GM23248 (cell line): ENCODE measurements at regions not wholly inside any gene's neighbourhood (a gene's known extent, or its start where the extent isn't known, plus 50 kb on each side); places are given as distances from the start of the nearest gene placed in this dataset.

Experiments
- DNase-seq: peaks from one replicate; pipeline ENCODE4 v3.0.0-alpha.2; 2015
- H2AFZ ChIP-seq: fragments of 200-600 bp; sonication (generic); 2 replicates; pipeline ENCODE4 v1.6.1; 2016; ENCODE audit warnings: antibody characterized with exemption
- H3F3A ChIP-seq: fragments of 200-600 bp; sonication (generic); 2 replicates; pipeline ENCODE4 v1.6.1; 2016; ENCODE audit warnings: mild to moderate bottlenecking, antibody characterized with exemption, mixed run types; ENCODE audit not compliant: insufficient read depth
- H3K27ac ChIP-seq: fragments of 200-600 bp; sonication (generic); 2 replicates; pipeline ENCODE4 v1.5.1; 2016; ENCODE audit warnings: mild to moderate bottlenecking
- H3K27me3 ChIP-seq: fragments of 200-600 bp; sonication (generic); replicated peaks from 2 replicates; pipeline ENCODE4 v1.6.1; 2016; ENCODE audit warnings: mild to moderate bottlenecking; ENCODE audit not compliant: insufficient read depth
- H3K36me3 ChIP-seq: fragments of 200-600 bp; sonication (generic); 2 replicates; pipeline ENCODE4 v1.6.1; 2016; ENCODE audit warnings: low read depth, mild to moderate bottlenecking
- H3K4me1 ChIP-seq: fragments of 200-600 bp; sonication (generic); 2 replicates; pipeline ENCODE4 v1.6.1; 2016; ENCODE audit warnings: mild to moderate bottlenecking; ENCODE audit not compliant: insufficient read depth
- H3K4me2 ChIP-seq: fragments of 200-600 bp; sonication (generic); one replicate; pipeline ENCODE4 v1.6.1; 2016; ENCODE audit warnings: mild to moderate bottlenecking; ENCODE audit not compliant: unreplicated experiment
- H3K4me3 ChIP-seq: fragments of 200-600 bp; sonication (generic); 2 replicates; pipeline ENCODE4 v1.5.1; 2016; ENCODE audit warnings: mild to moderate bottlenecking
- H3K79me2 ChIP-seq: fragments of 200-600 bp; sonication (generic); 2 replicates; pipeline ENCODE4 v1.6.1; 2016; ENCODE audit warnings: mild to moderate bottlenecking; ENCODE audit not compliant: insufficient read depth
- H3K9ac ChIP-seq: fragments of 200-600 bp; sonication (generic); 2 replicates; pipeline ENCODE4 v1.6.1; 2016; ENCODE audit warnings: mild to moderate bottlenecking
- H3K9me2 ChIP-seq: fragments of 200-600 bp; sonication (generic); 2 replicates; pipeline ENCODE4 v1.6.1; 2016; ENCODE audit warnings: mixed run types, mild to moderate bottlenecking, moderate library complexity; ENCODE audit not compliant: insufficient read depth
- H3K9me3 ChIP-seq: fragments of 200-600 bp; sonication (generic); one replicate; pipeline ENCODE4 v1.6.1; 2017; ENCODE audit warnings: low read depth
- H4K20me1 ChIP-seq: fragments of 200-600 bp; sonication (generic); 2 replicates; pipeline ENCODE4 v1.6.0; 2016; ENCODE audit not compliant: insufficient read depth
- EZH2 ChIP-seq: fragments of 200-600 bp; sonication (generic); IDR thresholded peaks from 2 replicates; pipeline ENCODE4 v1.6.1; 2018; ENCODE audit warnings: antibody characterized with exemption, mild to moderate bottlenecking; ENCODE audit not compliant: insufficient read depth, poor library complexity, severe bottlenecking
- EZH2phosphoT487 ChIP-seq: fragments of 200-600 bp; sonication (generic); IDR thresholded peaks from 2 replicates; pipeline ENCODE4 v1.6.1; 2018; ENCODE audit warnings: antibody characterized with exemption, moderate library complexity, mild to moderate bottlenecking, low read depth; ENCODE audit not compliant: insufficient read depth
- WGBS, 2 experiments: methylation state at CpG; one replicate each; pipeline ENCODE4 v1.1.6; 2015 to 2017; ENCODE audit warnings: low lambda C conversion rate in 2 of 2, low coverage in 1 of 2; ENCODE audit errors: missing lambda C conversion rate in 2 of 2; 5-methylcytosine and 5-hydroxymethylcytosine counted together
- in situ Hi-C: fragments of 300-500 bp; cut with MboI; formaldehyde crosslinking; loops from 2 replicates; pipeline ENCODE4 v1.15.0; 2020

DNA sequence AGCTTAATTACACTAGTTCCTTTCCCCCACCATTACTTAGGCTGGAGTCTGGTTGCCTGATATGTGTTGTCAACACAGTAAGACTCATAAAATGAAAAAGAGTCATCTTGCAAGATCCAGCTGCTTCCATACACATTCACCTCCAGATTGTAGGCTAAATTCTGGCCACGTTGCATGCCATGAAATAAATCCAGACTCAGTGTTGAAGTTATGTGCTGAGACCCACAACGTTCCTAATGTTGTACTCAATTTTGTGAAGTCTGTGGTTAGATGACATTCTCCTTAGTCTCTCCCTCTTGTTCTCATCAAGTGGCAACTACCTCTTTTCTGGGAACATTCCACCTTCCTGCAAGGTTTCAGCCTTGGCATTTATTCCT lies 212.3 kb downstream of the LMBRD1 start:
- WGBS, 2 experiments = 0% methylated on average over 2 of the region's 2 CpGs
- no peaks in the 10 kb centered on the region for H3K9me3 ChIP-seq
- no peaks in the 10 kb centered on the region for H3K4me1 ChIP-seq
- no peaks in the 10 kb centered on the region for H3K9me2 ChIP-seq
- no peaks in the 10 kb centered on the region for H3K36me3 ChIP-seq
- no peaks in the 10 kb centered on the region for H3K27me3 ChIP-seq
- H3F3A ChIP-seq = no peaks in the 10 kb centered on the region
- no peaks in the 10 kb centered on the region for H4K20me1 ChIP-seq
- no peak overlapping the region for H3K27ac ChIP-seq
- H3K79me2 ChIP-seq = no peaks in the 10 kb centered on the region
- H3K4me3 ChIP-seq = no peak overlapping the region
- peak; percentile 2 for DNase-seq
- in situ Hi-C loops = no loop called here
- H2AFZ ChIP-seq = no peak overlapping the region
- H3K9ac ChIP-seq = no peak overlapping the region
- no peak for TF ChIP-seq EZH2phosphoT487
- no peak for TF ChIP-seq EZH2
- no peak overlapping the region for H3K4me2 ChIP-seq

DNA sequence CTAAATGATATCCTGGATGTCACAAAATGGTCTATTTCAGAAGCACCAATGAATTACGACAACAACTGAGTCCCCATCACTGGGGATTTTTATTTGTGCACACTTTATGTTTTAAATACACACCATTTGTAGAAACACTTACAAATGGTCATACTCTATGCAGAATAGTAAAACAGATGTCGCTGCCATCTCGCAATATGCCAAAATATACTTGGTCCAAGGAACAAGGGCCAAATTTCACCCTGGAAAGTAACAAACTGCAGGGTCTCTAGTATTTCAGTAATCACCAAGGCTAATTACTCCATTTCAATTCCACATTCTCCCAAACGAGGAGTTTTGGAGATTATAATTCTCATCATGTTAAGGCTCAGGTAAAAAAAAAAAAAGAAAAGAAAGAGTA lies 215.2 kb downstream of the LMBRD1 start:
- Histone ChIP-seq H3K9ac (no peak overlapping the region), H3K27ac (no peak overlapping the region), H2AFZ (no peak overlapping the region), H3K9me3 (no peaks in the 10 kb centered on the region), H4K20me1 (no peaks in the 10 kb centered on the region), H3K4me3 (no peak overlapping the region), H3K79me2 (no peaks in the 10 kb centered on the region), H3K4me2 (no peak overlapping the region), H3K27me3 (no peaks in the 10 kb centered on the region), H3F3A (no peaks in the 10 kb centered on the region), H3K4me1 (no peaks in the 10 kb centered on the region), H3K9me2 (no peaks in the 10 kb centered on the region), H3K36me3 (no peaks in the 10 kb centered on the region)
- in situ Hi-C loops = no loop called here
- DNase-seq = no peak
- TF ChIP-seq EZH2 (no peak), EZH2phosphoT487 (no peak)
- WGBS, 2 experiments = 23 to 29% methylated on average over 4 of the region's 4 CpGs

DNA sequence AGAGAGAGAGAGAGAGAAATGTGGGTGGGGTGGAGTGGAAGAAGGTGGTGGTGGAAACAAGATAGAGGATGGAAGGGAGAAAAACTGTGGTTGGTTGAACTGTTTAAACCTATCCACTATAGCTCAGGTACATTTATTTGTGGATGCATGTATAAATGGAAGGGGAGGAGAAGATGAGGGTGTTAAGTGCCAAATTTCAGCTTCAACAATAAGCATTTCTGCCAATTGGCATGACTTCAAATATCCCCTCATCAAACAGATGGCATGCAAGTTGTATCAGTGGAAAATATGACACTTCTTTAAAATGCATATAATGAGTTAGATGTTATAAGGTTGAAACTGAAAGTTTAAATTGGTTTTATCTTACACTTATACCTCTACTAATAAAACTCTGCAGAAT lies 216.1 kb downstream of the LMBRD1 start:
- Histone ChIP-seq H3F3A (no peaks in the 10 kb centered on the region), H3K36me3 (no peaks in the 10 kb centered on the region), H3K79me2 (no peaks in the 10 kb centered on the region), H3K4me3 (no peak overlapping the region), H3K27me3 (no peaks in the 10 kb centered on the region), H2AFZ (no peak overlapping the region), H3K9me2 (no peaks in the 10 kb centered on the region), H3K9me3 (no peaks in the 10 kb centered on the region), H3K4me1 (no peaks in the 10 kb centered on the region), H3K27ac (no peak overlapping the region), H4K20me1 (no peaks in the 10 kb centered on the region), H3K4me2 (no peak overlapping the region), H3K9ac (no peak overlapping the region)
- in situ Hi-C loops = no loop called here
- TF ChIP-seq EZH2 (no peak), EZH2phosphoT487 (no peak)
- no peak for DNase-seq

DNA sequence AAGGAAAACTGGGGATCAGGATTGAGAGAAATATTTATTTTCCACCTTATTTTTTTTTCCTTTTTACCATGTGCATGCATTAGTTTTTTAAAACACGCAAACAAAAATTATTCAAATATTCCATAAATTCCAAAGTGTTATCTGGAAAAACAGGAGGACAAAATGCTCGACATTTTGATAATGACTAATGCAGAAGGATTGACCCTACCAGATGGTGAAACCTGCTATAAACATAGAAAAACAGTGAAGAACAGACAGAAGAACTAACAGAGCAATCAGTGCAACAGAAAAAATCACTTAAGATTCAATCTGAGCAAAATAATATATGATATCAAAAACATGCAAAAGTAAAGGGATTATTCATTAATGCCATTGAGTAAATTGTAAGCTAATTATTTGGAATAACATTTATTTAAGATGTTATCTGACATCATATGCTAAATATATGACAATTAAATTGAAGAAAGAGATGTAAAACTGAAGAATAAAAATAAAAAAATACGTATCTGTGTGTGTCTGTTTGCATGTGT lies 218.4 kb downstream of the LMBRD1 start:
- no peak for DNase-seq
- H3K9me3 ChIP-seq = no peaks in the 10 kb centered on the region
- H3K79me2 ChIP-seq = no peaks in the 10 kb centered on the region
- H3K9me2 ChIP-seq = no peaks in the 10 kb centered on the region
- H3F3A ChIP-seq = no peaks in the 10 kb centered on the region
- TF ChIP-seq EZH2 = no peak
- no peak for TF ChIP-seq EZH2phosphoT487
- in situ Hi-C loops = no loop called here
- H2AFZ ChIP-seq = no peak overlapping the region
- no peak overlapping the region for H3K9ac ChIP-seq
- H3K27me3 ChIP-seq = no peaks in the 10 kb centered on the region
- WGBS, 2 experiments = 14 to 17% methylated on average over 3 of the region's 3 CpGs
- H4K20me1 ChIP-seq = no peaks in the 10 kb centered on the region
- H3K4me1 ChIP-seq = no peaks in the 10 kb centered on the region
- H3K27ac ChIP-seq = no peak overlapping the region
- H3K4me3 ChIP-seq = no peak overlapping the region
- H3K36me3 ChIP-seq = no peaks in the 10 kb centered on the region
- H3K4me2 ChIP-seq = no peak overlapping the region

DNA sequence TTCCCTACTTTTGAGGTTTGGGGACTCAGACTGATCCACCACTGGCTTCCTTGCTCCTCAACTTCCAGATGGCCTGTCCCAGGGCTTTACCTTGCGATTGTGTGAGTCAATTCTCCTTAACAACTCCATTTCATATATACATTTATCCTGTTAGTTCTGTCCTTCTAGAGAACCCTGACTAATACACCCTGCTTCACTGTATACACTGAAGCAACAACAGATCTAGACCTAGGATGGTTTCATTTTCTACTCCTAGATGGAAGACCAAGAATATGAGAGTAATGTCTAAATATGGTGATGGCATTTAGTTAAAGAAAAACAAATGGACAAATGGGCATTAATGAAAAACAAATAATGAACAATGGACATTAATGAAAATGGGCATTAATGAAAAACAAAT lies 225.6 kb downstream of the LMBRD1 start:
- WGBS, 2 experiments = 19 to 31% methylated on average over 1 of the region's 1 CpG
- H3K27me3 ChIP-seq = no peaks in the 10 kb centered on the region

More for the DNA sequence above, 225.6 kb downstream of the LMBRD1 start:
- no peaks in the 10 kb centered on the region for H3K36me3 ChIP-seq
- TF ChIP-seq EZH2 (no peak), EZH2phosphoT487 (no peak)
- no peaks in the 10 kb centered on the region for H4K20me1 ChIP-seq
- H3K27ac ChIP-seq = no peak overlapping the region
- no peaks in the 10 kb centered on the region for H3K9me3 ChIP-seq
- in situ Hi-C loops = no loop called here
- H3F3A ChIP-seq = no peaks in the 10 kb centered on the region
- H3K4me2 ChIP-seq = no peak overlapping the region
- no peak overlapping the region for H3K9ac ChIP-seq
- H3K4me1 ChIP-seq = no peaks in the 10 kb centered on the region
- no peaks in the 10 kb centered on the region for H3K79me2 ChIP-seq
- H3K9me2 ChIP-seq = no peaks in the 10 kb centered on the region
- no peak overlapping the region for H2AFZ ChIP-seq
- H3K4me3 ChIP-seq = no peak overlapping the region
- no peak for DNase-seq
